GM19397 (cell line): ENCODE measurements at regions not wholly inside any gene's neighbourhood (a gene's known extent, or its start where the extent isn't known, plus 50 kb on each side); places are given as distances from the start of the nearest gene placed in this dataset.
"Not testable (repeated sequence)": the region's sequence is repeated elsewhere in the genome, so short reads cannot be mapped to it uniquely, and the experiment has no call there.

Experiments
- ATAC-seq: cut with Tn5 transposase; IDR thresholded peaks from one replicate; pipeline ENCODE4 v1.9.1; 2021; ENCODE audit warnings: mild to moderate bottlenecking, moderate library complexity; ENCODE audit not compliant: unreplicated experiment

- no peak for ATAC-seq
Observed at GRCh38 chr2:16375351-16375750, 290.3 kb downstream of the CYRIA start.

GRCh38 chr2:16374671-16375070 is 291.0 kb downstream of the CYRIA start:
- no peak for ATAC-seq

- no peak for ATAC-seq
Observed at GRCh38 chr2:16373341-16373740, 292.3 kb downstream of the CYRIA start.

GRCh38 chr2:16371751-16372150 is 293.9 kb downstream of the CYRIA start:
- ATAC-seq, result no peak

GRCh38 chr2:16368951-16369350 is 296.7 kb downstream of the CYRIA start:
- no peak for ATAC-seq

GRCh38 chr2:16368328-16368727 is 297.3 kb downstream of the CYRIA start:
- ATAC-seq, result no peak

- ATAC-seq, result no peak
Observed at GRCh38 chr2:16365366-16365765, 300.3 kb downstream of the CYRIA start.

- ATAC-seq, result no peak
Observed at GRCh38 chr2:16363581-16363980, 302.1 kb downstream of the CYRIA start.

GRCh38 chr2:16362611-16363010 is 303.0 kb downstream of the CYRIA start:
- no peak for ATAC-seq

GRCh38 chr2:16361261-16361995 is 304.2 kb downstream of the CYRIA start:
- no peak for ATAC-seq

GRCh38 chr2:16359961-16360360 is 305.7 kb downstream of the CYRIA start:
- no peak for ATAC-seq

GRCh38 chr2:16357188-16357587 is 308.4 kb downstream of the CYRIA start:
- ATAC-seq, result no peak

- ATAC-seq, result no peak
Observed at GRCh38 chr2:16351541-16351940, 314.1 kb downstream of the CYRIA start.

- ATAC-seq, result no peak
Observed at GRCh38 chr2:16351137-16351536, 314.5 kb downstream of the CYRIA start.

- no peak for ATAC-seq
Observed at GRCh38 chr2:16350211-16350610, 315.4 kb downstream of the CYRIA start.

GRCh38 chr2:16349811-16350210 is 315.8 kb downstream of the CYRIA start:
- no peak for ATAC-seq

GRCh38 chr2:16348821-16349515 is 316.7 kb downstream of the CYRIA start:
- no peak for ATAC-seq

- ATAC-seq, result no peak
Observed at GRCh38 chr2:16346671-16347070, 319.0 kb downstream of the CYRIA start.

- not testable (repeated sequence) for ATAC-seq
Observed at GRCh38 chr2:16345231-16345630, 320.4 kb downstream of the CYRIA start.

GRCh38 chr2:16339206-16339605 is 326.4 kb downstream of the CYRIA start:
- ATAC-seq, result no peak

GRCh38 chr2:16338026-16338425 is 327.6 kb downstream of the CYRIA start:
- no peak for ATAC-seq

- no peak for ATAC-seq
Observed at GRCh38 chr2:16336916-16337315, 328.7 kb downstream of the CYRIA start.
